HepG2 (cell line): ENCODE measurements at regions not wholly inside any gene's neighbourhood (a gene's known extent, or its start where the extent isn't known, plus 50 kb on each side); places are given as distances from the start of the nearest gene placed in this dataset.

Experiments
- ATAC-seq: fragments of 200-7000 bp; cut with Tn5 transposase; 3 replicates; pipeline ENCODE4 v1.9.1; 2020; ENCODE audit warnings: mild to moderate bottlenecking, moderate library complexity
- BruUV-seq: library from RNA; stranded (reverse); fragments of 400-500 nt; replicated peaks from 2 replicates; lab custom pipeline; 2021; lab: Mats Ljungman, UMichigan
- CTCF ChIA-PET: fragments of 300-600 bp; formaldehyde crosslinking; extraction: SDS; loops from one replicate; lab custom pipeline; 2021; ENCODE audit warnings: low total read pairs, inconsistent platforms, low intra/inter-chr PET ratio; lab: Yijun Ruan, JAX
- POLR2A ChIA-PET: fragments of 350-600 bp; sonication (Branson Sonifier 250); formaldehyde crosslinking; loops from one replicate; lab custom pipeline; 2020; ENCODE audit warnings: antibody characterized with exemption, inconsistent platforms; lab: Yijun Ruan, JAX
- DNase-seq: peaks from one replicate; pipeline ENCODE4 v3.0.0-alpha.2; 2015; ENCODE audit warnings: low spot score
- FAIRE-seq: peaks from 3 replicates; lab custom pipeline; 2011; peaks lifted over from hg19 to GRCh38; lab: Jason Lieb, UNC
- H2AFZ ChIP-seq: one replicate; pipeline ENCODE4 v1.6.1; 2011; ENCODE audit warnings: low read length, inconsistent platforms
- H3K27ac ChIP-seq: fragments of 300-600 bp; 3 replicates; pipeline ENCODE4 v1.8.0; 2011; ENCODE audit warnings: mixed run types, mild to moderate bottlenecking, mixed read lengths, low read length, inconsistent platforms; ENCODE audit not compliant: insufficient read depth; ENCODE audit errors: extremely low read length
- H3K27me3 ChIP-seq, 2 experiments: fragments of 200-600 bp in 1 of 2; 2 replicates in 1 of 2; 3 replicates in 1 of 2; pipeline versions ENCODE4 v1.6.0 to v1.8.0; 2011; ENCODE audit warnings: low read length in 2 of 2, mild to moderate bottlenecking in 2 of 2, moderate library complexity in 2 of 2, inconsistent platforms in 1 of 2; ENCODE audit not compliant: insufficient read depth in 2 of 2, control insufficient read depth in 1 of 2
- H3K36me3 ChIP-seq, 2 experiments: fragments of 200-600 bp in 1 of 2; replicated peaks in 1 of 2; 2 replicates in 1 of 2; 3 replicates in 1 of 2; pipeline versions ENCODE4 v1.5.1 to v1.8.0; 2011; ENCODE audit warnings: low read length in 2 of 2, inconsistent platforms in 1 of 2; ENCODE audit not compliant: insufficient read depth in 2 of 2, control insufficient read depth in 1 of 2
- H3K4me1 ChIP-seq: 2 replicates; pipeline ENCODE4 v1.5.1; 2012; ENCODE audit warnings: low read length, inconsistent platforms; ENCODE audit not compliant: insufficient read depth
- H3K4me2 ChIP-seq: 2 replicates; pipeline ENCODE4 v1.6.0; 2011; ENCODE audit warnings: low read depth, low read length, inconsistent platforms
- H3K4me3 ChIP-seq, 3 experiments: fragments of 200-600 bp in 1 of 3; sonication (generic), shearing (Covaris generic) in 1 of 3; replicated peaks in 1 of 3; 2 replicates each; pipeline ENCODE4 v1.5.1; 2011 to 2016; ENCODE audit warnings: low read length in 3 of 3, inconsistent platforms in 2 of 3, low read depth in 2 of 3, mild to moderate bottlenecking in 2 of 3, control low read depth in 1 of 3, mixed read lengths in 1 of 3; ENCODE audit not compliant: insufficient read depth in 1 of 3
- H3K79me2 ChIP-seq: one replicate; pipeline ENCODE4 v1.6.1; 2011; ENCODE audit warnings: low read length, inconsistent platforms; ENCODE audit not compliant: insufficient read depth
- H3K9ac ChIP-seq: 2 replicates; pipeline ENCODE4 v1.6.0; 2011; ENCODE audit warnings: mild to moderate bottlenecking, low read depth, low read length, inconsistent platforms; ENCODE audit not compliant: insufficient read depth
- H3K9me3 ChIP-seq: 2 replicates; pipeline ENCODE4 v1.5.1; 2012; ENCODE audit warnings: mild to moderate bottlenecking, low read length
- H4K20me1 ChIP-seq: 2 replicates; pipeline ENCODE4 v1.6.0; 2011; ENCODE audit warnings: inconsistent platforms, mild to moderate bottlenecking, low read length, moderate library complexity; ENCODE audit not compliant: insufficient read depth
- ATF7 ChIP-seq, 2 experiments: fragments of 450-650 bp in 1 of 2; sonication (generic) in 1 of 2; formaldehyde crosslinking in 1 of 2; IDR thresholded peaks; 2 replicates each; pipeline versions ENCODE4 v1.4.0 to v1.6.1; 2016 to 2020; ENCODE audit warnings: antibody characterized with exemption in 1 of 2, mild to moderate bottlenecking in 1 of 2, missing genetic modification reagents in 1 of 2
- ATF7-NPFF ChIP-seq: sonication (generic); formaldehyde crosslinking; IDR thresholded peaks from 2 replicates; pipeline ENCODE4 v1.8.1; 2023; ENCODE audit warnings: mild to moderate bottlenecking, low read depth, missing genetic modification reagents, moderate library complexity
- KDM4B ChIP-seq: sonication (generic); formaldehyde crosslinking; IDR thresholded peaks from 2 replicates; pipeline ENCODE4 v1.4.0; 2020; ENCODE audit warnings: missing genetic modification reagents
- MAFF ChIP-seq: IDR thresholded peaks from 2 replicates; pipeline ENCODE4 v1.6.1; 2011; ENCODE audit warnings: low read depth, low read length, improper control_type of control experiment
- MAFK ChIP-seq, 2 experiments: IDR thresholded peaks in 1 of 2; conservative IDR thresholded peaks in 1 of 2; 2 replicates each; pipeline ENCODE4 v1.6.1; 2011; ENCODE audit warnings: improper control_type of control experiment in 2 of 2, low read length in 2 of 2
- MAX ChIP-seq: IDR thresholded peaks from 2 replicates; pipeline ENCODE4 v1.6.1; 2012; ENCODE audit warnings: inconsistent platforms
- MNT ChIP-seq: fragments of 450-650 bp; IDR thresholded peaks from 2 replicates; pipeline ENCODE4 v1.6.1; 2016
- PREB ChIP-seq: sonication (generic); formaldehyde crosslinking; IDR thresholded peaks from 2 replicates; pipeline ENCODE4 v1.4.0; 2020; ENCODE audit warnings: missing genetic modification reagents
- SRY ChIP-seq: sonication (generic); formaldehyde crosslinking; IDR thresholded peaks from 2 replicates; pipeline ENCODE4 v1.8.0; 2022; ENCODE audit warnings: mild to moderate bottlenecking, missing genetic modification reagents
- TFE3 ChIP-seq: IDR thresholded peaks from 2 replicates; pipeline ENCODE4 v1.6.1; 2016
- ZNF10 ChIP-seq: sonication (generic); formaldehyde crosslinking; IDR thresholded peaks from 2 replicates; pipeline ENCODE4 v1.4.0; 2020; ENCODE audit warnings: mild to moderate bottlenecking, low read depth, missing genetic modification reagents, borderline replicate concordance
- ZNF354B ChIP-seq: sonication (generic); formaldehyde crosslinking; IDR thresholded peaks from 2 replicates; pipeline ENCODE4 v1.8.0; 2022; ENCODE audit warnings: mild to moderate bottlenecking, missing genetic modification reagents
- ZNF550 ChIP-seq: sonication (generic); formaldehyde crosslinking; IDR thresholded peaks from 2 replicates; pipeline ENCODE4 v1.4.0; 2020; ENCODE audit warnings: mild to moderate bottlenecking, missing genetic modification reagents, borderline replicate concordance
- WGBS: methylation state at CpG from one replicate; pipeline ENCODE4 v1.1.6; 2017; ENCODE audit warnings: low lambda C conversion rate; 5-methylcytosine and 5-hydroxymethylcytosine counted together
- in situ Hi-C: cut with HindIII; loops from 2 replicates; pipeline ENCODE4 v1.10.0; 2017; ENCODE audit warnings: low pct_unique_long_range_greater_than_20kb; ENCODE audit not compliant: extremely low pct_ligation_motif_present
- intact Hi-C: fragments of 100-400 bp; cut with micrococcal nuclease; formaldehyde crosslinking; loops from one replicate; pipeline ENCODE4 v1.10.0; 2022; ENCODE audit not compliant: unreplicated experiment

DNA sequence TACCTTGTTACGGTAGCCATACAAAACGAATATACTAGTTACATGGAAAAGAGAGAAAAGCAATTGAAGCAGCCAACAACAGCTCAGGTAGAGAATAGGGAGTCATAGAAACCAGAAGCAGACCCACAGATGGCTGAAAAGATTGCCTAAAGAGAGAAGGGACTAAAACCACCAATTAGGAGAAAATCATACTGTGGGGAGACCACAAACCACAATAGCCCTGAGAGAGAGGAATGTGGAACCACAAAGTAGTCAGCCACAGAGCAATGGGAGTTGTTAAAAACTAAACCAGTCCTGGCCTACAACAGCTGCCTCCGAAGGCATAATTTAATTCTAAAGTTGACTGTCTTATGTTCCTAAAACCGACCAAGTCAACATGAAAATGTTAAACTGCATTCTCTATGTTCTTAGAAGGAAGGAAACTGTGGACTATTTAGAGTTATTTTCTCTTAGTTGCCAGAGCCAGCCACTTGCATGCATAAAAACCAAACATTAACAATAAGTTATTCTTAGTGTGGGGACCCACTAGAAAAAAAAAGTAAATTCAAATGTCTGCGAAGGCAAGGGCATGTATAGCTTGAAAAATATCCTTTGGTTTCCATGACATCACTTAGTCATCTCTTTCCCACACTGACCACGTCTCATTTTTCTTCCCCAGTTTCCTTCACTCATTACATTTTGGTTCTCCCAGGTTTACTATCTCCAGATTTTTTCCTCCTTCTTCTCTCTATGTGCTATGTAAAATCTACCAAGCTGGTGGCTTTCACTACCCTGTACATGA, 398.1 kb downstream of the NOVA1 start:
- DNase-seq (no peak), FAIRE-seq (no peak), ATAC-seq (no peak)
- no peaks in the 10 kb centered on the region for H3K36me3 ChIP-seq
- BruUV-seq, result no TSS peak
- no peaks in the 10 kb centered on the region for H4K20me1 ChIP-seq
- 0 out of 5 replicates have a peak, but pooled peaks cover 0 to 5% of the 10 kb centered on the region in 2 experiments for H3K27me3 ChIP-seq
- CTCF ChIA-PET, result no interaction called here
- H3K79me2 ChIP-seq, result no peaks in the 10 kb centered on the region
- H3K9me3 ChIP-seq, result peaks cover 84% of the 10 kb centered on the region
- no peak overlapping the region for H3K4me2 ChIP-seq
- intact Hi-C loops (no loop called here), in situ Hi-C loops (no loop called here)
- no peak overlapping the region for H2AFZ ChIP-seq
- no peak overlapping the region for H3K9ac ChIP-seq
- H3K4me1 ChIP-seq, result no peaks in the 10 kb centered on the region
- POLR2A ChIA-PET, result no interaction called here
- no peak overlapping the region for H3K27ac ChIP-seq
- H3K4me3 ChIP-seq, result no peak overlapping the region
- whole genome bisulfite sequencing, result 11% methylated on average over 6 of the region's 6 CpGs
- TF ChIP-seq PREB (CRISPR knock-in tag) (no peak), ZNF354B (CRISPR knock-in tag) (no peak), ATF7 (IDR thresholded peaks at IDR 0.05) (peak; percentile 39; the same call in 1 of the 2 replicates), ATF7 (CRISPR knock-in tag; IDR thresholded peaks at IDR 0.05) (no peak)

DNA sequence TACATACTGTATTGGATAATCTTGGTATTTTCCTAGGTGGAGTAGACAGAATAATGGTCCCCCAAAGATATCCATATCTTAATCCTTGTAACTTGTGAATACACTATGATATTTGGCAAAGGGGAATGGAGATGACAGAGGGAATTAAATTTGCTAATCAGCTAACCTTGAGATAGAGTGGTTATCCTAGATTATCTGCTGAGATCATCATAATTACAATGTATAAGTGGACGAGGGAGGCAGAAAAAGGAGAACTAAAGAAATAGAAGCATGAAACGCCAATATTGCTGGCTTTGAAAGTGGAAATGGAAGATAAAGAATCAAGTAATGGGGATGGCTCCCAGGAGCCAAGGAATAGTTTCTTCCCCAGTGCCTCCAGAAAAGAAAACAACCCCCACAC, 398.7 kb downstream of the NOVA1 start:
- H3K4me2 ChIP-seq, result no peak overlapping the region
- H2AFZ ChIP-seq, result no peak overlapping the region
- no peak for TF ChIP-seq MAX
- no peak for TF ChIP-seq SRY (CRISPR knock-in tag)
- TF ChIP-seq ZNF550 (CRISPR knock-in tag), result no peak
- no peak for TF ChIP-seq ZNF10
- TF ChIP-seq TFE3, result no peak
- TF ChIP-seq MAFK (conservative IDR thresholded peaks at IDR 0.05 in 1 of 2, IDR thresholded peaks at IDR 0.05 in 1 of 2; ENCODE audit: low read length in 2 of 2), result peak; percentile 96 to 98
- no peak for TF ChIP-seq KDM4B (CRISPR knock-in tag)
- TF ChIP-seq MNT, result no peak
- no peak for TF ChIP-seq ATF7-NPFF
- TF ChIP-seq MAFF, result peak; percentile 96
- DNase-seq, result no peak
- H3K79me2 ChIP-seq, result no peaks in the 10 kb centered on the region
- no TSS peak for BruUV-seq
- peaks cover 91% of the 10 kb centered on the region for H3K9me3 ChIP-seq
- H4K20me1 ChIP-seq, result no peaks in the 10 kb centered on the region
- POLR2A ChIA-PET, result no interaction called here
- CTCF ChIA-PET, result no interaction called here
- no peak overlapping the region for H3K9ac ChIP-seq
- ATAC-seq, result no peak
- 0 out of 5 replicates have a peak, but pooled peaks cover 0 to 5% of the 10 kb centered on the region in 2 experiments for H3K27me3 ChIP-seq
- H3K36me3 ChIP-seq, result no peaks in the 10 kb centered on the region
- intact Hi-C loops, result no loop called here
- no peak for FAIRE-seq
- in situ Hi-C loops, result no loop called here
- 0% methylated on average over 2 of the region's 2 CpGs for WGBS
- no peaks in the 10 kb centered on the region for H3K4me1 ChIP-seq
- no peak overlapping the region for H3K4me3 ChIP-seq
- no peak overlapping the region for H3K27ac ChIP-seq
